Subcutaneous abdominal adipose tissue (tissue), 5 donors: ENCODE measurements at regions not wholly inside any gene's neighbourhood (a gene's known extent, or its start where the extent isn't known, plus 50 kb on each side); places are given as distances from the start of the nearest gene placed in this dataset.
"Not testable (repeated sequence)": the region's sequence is repeated elsewhere in the genome, so short reads cannot be mapped to it uniquely, and the experiment has no call there.

ENCODE experiments used
- H3K27ac ChIP-seq: one replicate; pipeline ENCODE4 v1.7.0; 2013; ENCODE audit warnings: low read depth, mild to moderate bottlenecking, inconsistent platforms, low read length, moderate library complexity
- H3K27me3 ChIP-seq, 5 donors: one replicate each; pipeline ENCODE4 v1.7.0; 2013; ENCODE audit warnings: low read length in 5 of 5, inconsistent platforms in 1 of 5; ENCODE audit not compliant: control insufficient read depth in 5 of 5, insufficient read depth in 4 of 5
- H3K36me3 ChIP-seq, 5 donors: one replicate each; pipeline ENCODE4 v1.7.0; 2013; ENCODE audit warnings: low read length in 5 of 5; ENCODE audit not compliant: control insufficient read depth in 5 of 5, insufficient read depth in 5 of 5
- H3K4me1 ChIP-seq, 5 donors: one replicate each; pipeline ENCODE4 v1.7.0; 2013; ENCODE audit warnings: low read length in 5 of 5, mild to moderate bottlenecking in 3 of 5, moderate library complexity in 1 of 5; ENCODE audit not compliant: control insufficient read depth in 5 of 5, insufficient read depth in 5 of 5
- H3K4me3 ChIP-seq, 5 donors: one replicate each; pipeline ENCODE4 v1.7.0; 2013; ENCODE audit warnings: low read length in 5 of 5, low read depth in 1 of 5
- H3K9ac ChIP-seq, 5 donors: one replicate each; pipeline ENCODE4 v1.7.0; 2013; ENCODE audit warnings: low read length in 5 of 5, mild to moderate bottlenecking in 4 of 5, moderate library complexity in 3 of 5
- H3K9me3 ChIP-seq, 5 donors: one replicate each; pipeline ENCODE4 v1.7.0; 2013; ENCODE audit warnings: low read length in 5 of 5; ENCODE audit not compliant: control insufficient read depth in 5 of 5
- donor health status: healthy.
- donor health status: healthy.
- donor health status: healthy.
- donor health status: healthy.
- donor health status: healthy.

DNA sequence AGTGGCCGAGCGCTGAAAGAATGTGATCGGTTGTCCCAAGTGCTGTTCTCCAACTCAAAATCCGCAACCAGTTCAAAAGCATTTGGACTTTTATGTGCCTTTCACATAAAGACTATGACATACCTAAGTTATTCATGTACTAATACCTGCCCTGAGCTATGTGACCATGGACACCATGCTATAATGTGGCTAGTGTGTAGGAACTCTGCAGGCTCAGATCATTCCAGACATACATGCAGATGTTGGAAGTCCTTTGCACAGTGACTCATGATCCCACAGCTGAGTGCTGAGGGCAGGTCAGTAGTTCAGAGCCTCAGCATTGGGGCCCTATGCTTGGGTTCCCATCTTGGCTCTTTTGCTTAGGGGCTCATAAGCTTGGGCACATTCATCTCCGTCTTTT lies 95.4 kb downstream of the IGLL1 start:
- Histone ChIP-seq H3K9me3 (no peaks in the 10 kb centered on the region), H3K9ac (no peak overlapping the region), H3K27me3 (peaks cover 0 to 4% (median 2%) of the 10 kb centered on the region in 5 donors), H3K4me1 (no peaks in the 10 kb centered on the region), H3K36me3 (no peaks in the 10 kb centered on the region), H3K27ac (no peak overlapping the region), H3K4me3 (no peak overlapping the region)

DNA sequence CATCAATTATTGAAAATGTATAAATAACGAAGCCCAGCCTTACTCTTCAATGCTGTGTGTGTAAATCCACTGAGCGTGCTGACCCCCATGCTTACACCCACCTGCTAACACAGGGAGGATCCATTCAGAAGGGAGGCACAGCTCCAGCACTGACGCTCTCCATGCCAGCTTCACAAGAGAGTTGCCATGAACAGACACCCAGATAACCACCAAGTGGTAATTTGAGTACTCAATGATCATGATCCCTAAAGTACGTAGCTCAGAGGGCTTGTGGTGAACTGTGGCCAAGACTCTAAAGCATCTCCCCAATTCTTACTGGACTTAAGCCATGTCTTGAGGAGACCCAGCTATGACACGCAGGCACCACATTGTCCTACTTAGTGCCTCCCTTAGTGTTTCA lies 98.7 kb downstream of the IGLL1 start:
- Histone ChIP-seq H3K4me3 (no peak overlapping the region), H3K9me3 (peaks cover 0 to 4% (median 0%) of the 10 kb centered on the region in 5 donors), H3K27me3 (peaks cover 0 to 4% (median 2%) of the 10 kb centered on the region in 5 donors), H3K9ac (no peak overlapping the region), H3K27ac (no peak overlapping the region), H3K4me1 (no peaks in the 10 kb centered on the region), H3K36me3 (no peaks in the 10 kb centered on the region)

DNA sequence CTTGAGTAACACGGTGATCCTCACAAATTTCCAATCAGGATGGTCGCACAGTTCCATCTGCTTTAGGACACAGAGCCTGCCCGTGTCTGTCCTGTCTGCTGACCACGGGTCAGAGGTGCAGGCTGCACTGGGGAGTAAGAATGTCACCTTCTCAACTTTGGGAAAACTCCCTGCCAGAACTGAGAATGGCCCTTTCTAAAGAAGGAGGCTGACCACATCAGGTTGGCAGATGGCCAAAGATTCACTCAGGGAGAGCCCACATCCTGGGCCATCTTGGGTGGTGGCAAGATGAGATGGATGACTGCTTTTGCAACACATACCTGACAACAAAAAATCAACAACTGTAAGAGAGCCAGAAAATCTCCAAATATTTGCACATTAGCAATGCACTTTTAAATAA lies 101.9 kb downstream of the IGLL1 start:
- Histone ChIP-seq H3K9ac (no peak overlapping the region), H3K4me3 (no peak overlapping the region), H3K27ac (no peak overlapping the region), H3K4me1 (no peaks in the 10 kb centered on the region), H3K27me3 (peaks cover 0 to 4% (median 2%) of the 10 kb centered on the region in 5 donors), H3K36me3 (no peaks in the 10 kb centered on the region), H3K9me3 (peaks cover 0 to 4% (median 0%) of the 10 kb centered on the region in 5 donors)

DNA sequence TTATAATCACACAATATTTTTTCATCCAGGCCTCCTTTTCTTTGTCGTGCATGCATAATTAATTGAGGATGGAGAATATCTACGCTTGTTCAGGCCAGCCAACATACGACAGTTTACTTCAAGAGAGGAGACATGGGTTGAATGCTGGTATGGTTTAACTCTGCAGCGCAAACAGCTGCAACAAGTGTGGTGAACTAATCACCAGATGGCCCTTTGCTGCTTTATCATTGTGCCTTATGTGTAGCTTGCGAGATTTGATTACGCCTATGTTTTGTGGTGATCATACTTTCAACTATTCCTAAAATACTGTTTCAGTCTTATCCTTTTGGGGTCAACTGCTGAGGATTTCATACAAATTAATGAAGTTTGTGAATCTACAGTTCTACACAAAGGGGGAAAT lies 105.6 kb downstream of the IGLL1 start:
- not testable (repeated sequence) for H3K27ac ChIP-seq, H3K9me3 ChIP-seq, H3K4me1 ChIP-seq, H3K27me3 ChIP-seq, H3K4me3 ChIP-seq, H3K36me3 ChIP-seq, H3K9ac ChIP-seq

DNA sequence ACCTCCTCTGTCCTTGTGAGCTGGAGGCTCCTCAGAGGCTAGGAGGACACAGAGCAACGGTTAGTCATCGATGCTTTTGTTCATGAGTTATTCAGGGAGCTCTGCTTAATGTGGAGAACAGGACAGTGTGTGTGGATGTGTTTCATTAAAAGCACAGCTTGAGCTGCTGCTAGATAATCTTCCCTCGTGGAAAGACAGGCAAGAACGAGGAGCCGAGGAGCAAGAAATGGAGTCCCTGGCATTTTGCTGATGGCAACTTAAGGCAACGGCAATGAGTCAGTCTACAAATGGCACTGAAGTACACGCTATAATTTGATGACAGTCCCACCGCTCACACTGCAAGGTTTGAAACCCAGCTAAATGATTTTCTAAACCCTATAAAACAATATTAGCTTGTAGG lies 106.2 kb downstream of the IGLL1 start:
- H3K9ac ChIP-seq = no peak overlapping the region
- no peak overlapping the region for H3K4me3 ChIP-seq
- H3K36me3 ChIP-seq = no peaks in the 10 kb centered on the region
- no peaks in the 10 kb centered on the region for H3K4me1 ChIP-seq
- H3K27ac ChIP-seq = no peak overlapping the region
- peaks cover 0 to 4% (median 0%) of the 10 kb centered on the region in 5 donors for H3K9me3 ChIP-seq
- H3K27me3 ChIP-seq = peaks cover 0 to 3% (median 0%) of the 10 kb centered on the region in 5 donors

DNA sequence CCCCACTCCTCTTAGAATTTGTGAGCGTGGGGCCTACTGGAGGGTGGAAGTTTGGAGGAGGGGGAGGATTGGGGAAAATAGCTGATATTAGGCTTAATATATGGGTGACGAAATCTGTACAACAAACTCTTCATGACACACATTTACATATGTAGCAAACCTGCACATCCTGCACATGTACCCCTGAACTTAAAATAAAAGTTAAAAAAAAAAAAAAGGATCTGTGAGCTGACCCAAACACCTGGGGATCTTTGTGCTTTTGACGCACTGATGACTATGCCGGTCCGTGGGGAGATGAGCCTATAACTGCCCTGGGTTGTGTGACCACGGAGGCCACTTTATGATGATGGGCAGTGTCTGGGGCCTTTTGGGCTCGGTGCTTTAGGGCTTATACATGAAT lies 107.7 kb downstream of the IGLL1 start:
- not testable (repeated sequence) for H3K36me3 ChIP-seq, H3K4me1 ChIP-seq, H3K9me3 ChIP-seq, H3K27me3 ChIP-seq, H3K27ac ChIP-seq, H3K4me3 ChIP-seq, H3K9ac ChIP-seq

DNA sequence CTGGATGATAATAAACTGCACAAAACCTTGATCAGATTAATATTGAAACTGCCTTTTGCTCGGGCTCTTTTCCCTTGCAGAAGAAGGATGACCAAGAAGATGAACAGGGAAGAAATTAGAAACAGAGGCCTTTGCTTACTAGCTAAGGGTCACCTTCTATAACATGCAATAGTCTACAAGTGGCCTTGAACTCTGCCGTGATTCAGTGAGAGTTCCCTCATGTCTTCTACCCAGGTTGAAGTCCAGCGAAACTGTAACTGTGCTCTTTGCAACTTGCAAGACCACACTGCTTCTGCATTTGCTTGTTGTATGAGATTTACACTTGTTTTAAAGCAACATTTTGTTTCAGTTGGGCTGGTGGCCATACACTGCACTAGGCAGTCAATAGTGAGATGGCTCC lies 108.4 kb downstream of the IGLL1 start:
- Histone ChIP-seq H3K4me1 (no peaks in the 10 kb centered on the region), H3K9me3 (no peaks in the 10 kb centered on the region)

DNA sequence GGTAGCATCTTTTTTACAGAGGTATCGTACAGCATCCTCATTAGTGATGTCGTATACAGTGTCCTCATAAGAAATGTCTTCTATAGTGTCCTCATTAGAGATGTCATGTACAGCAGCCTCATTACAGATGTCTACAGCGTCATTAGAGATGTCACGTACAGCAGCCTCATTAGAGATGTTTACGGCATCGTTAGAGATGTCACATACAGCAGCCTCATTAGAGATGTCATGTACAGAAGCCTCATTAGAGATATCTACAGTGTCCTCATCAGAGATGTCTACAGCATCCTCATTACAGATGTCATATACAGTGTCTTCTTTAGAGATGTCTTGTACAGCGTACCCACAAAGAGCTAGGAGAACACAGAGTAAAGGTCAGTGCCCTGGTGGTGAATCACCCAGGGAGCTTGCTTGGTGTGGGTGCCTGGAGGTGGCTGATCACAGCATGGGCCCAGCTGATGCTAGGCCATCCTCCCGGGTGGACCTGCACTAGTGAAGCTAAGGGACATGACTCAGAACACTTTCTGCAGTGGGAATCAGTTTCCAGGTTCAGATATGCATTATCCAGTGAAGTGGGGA lies 109.2 kb downstream of the IGLL1 start:
- no peaks in the 10 kb centered on the region for H3K36me3 ChIP-seq

More for the DNA sequence above, 108.4 kb downstream of the IGLL1 start:
- Histone ChIP-seq H3K27ac (no peak overlapping the region), H3K27me3 (peaks cover 0 to 3% (median 0%) of the 10 kb centered on the region in 5 donors), H3K4me3 (no peak overlapping the region), H3K9ac (no peak overlapping the region), H3K36me3 (no peaks in the 10 kb centered on the region)

DNA sequence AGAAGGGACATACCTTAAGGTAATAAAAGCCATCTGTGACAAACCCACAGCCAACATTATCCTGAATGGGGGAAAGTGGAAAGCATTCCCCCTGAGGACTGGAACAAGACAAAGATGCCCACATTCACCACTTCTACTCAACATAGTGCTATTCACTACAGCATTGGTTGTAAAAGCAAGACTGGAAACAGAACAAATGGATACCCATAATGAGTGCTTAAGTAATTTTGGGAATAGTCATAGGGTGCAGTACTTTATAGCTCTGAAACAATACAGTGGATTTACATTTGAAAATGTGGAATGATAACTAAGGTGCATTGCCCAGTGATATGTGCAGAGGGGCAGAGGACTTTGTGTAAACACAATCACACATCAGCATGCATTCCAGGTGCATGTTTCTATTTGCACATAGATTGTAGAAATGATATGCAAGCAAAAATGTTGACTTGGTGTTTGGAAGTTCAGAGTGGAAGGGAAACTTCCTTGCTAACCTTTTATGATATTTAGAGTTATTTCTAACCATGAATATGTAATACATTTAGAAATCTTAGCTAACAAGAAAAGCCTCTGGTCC lies 112.3 kb downstream of the IGLL1 start:
- Histone ChIP-seq H3K4me3 (no peak overlapping the region), H3K27me3 (peaks cover 0 to 3% (median 0%) of the 10 kb centered on the region in 5 donors), H3K4me1 (peaks cover 0 to 6% (median 0%) of the 10 kb centered on the region in 5 donors), H3K9me3 (no peaks in the 10 kb centered on the region), H3K36me3 (no peaks in the 10 kb centered on the region), H3K27ac (no peak overlapping the region), H3K9ac (no peak overlapping the region)

More for the DNA sequence above, 109.2 kb downstream of the IGLL1 start:
- Histone ChIP-seq H3K4me1 (no peaks in the 10 kb centered on the region), H3K4me3 (no peak overlapping the region), H3K9me3 (no peaks in the 10 kb centered on the region), H3K9ac (no peak overlapping the region), H3K27me3 (peaks cover 0 to 3% (median 0%) of the 10 kb centered on the region in 5 donors), H3K27ac (no peak overlapping the region)

DNA sequence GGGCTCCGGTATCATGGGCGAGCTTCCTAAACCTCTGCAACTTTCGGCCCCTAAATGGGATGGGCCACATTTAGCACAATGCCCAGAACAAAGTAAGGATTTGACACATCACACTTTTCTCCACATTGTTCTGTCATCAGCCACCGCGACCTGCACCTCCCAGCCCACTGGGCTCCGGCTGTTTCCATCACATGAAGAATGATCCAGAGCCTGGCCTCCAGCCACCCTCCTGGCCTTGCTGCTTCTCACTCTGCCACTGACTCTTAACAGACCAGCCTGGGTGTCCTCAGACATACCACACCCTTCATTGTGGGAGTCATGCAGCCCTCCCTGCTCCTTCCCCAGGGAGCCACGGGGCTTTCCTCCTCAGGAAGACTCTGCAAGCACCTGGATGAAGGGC lies 113.7 kb downstream of the IGLL1 start:
- no peak overlapping the region for H3K9ac ChIP-seq
- no peaks in the 10 kb centered on the region for H3K36me3 ChIP-seq
- H3K9me3 ChIP-seq = no peaks in the 10 kb centered on the region
- H3K27ac ChIP-seq = no peak overlapping the region
- peaks cover 0 to 8% (median 0%) of the 10 kb centered on the region in 5 donors for H3K4me1 ChIP-seq
- H3K4me3 ChIP-seq = no peak overlapping the region
- peaks cover 0 to 3% (median 0%) of the 10 kb centered on the region in 5 donors for H3K27me3 ChIP-seq
